Left ventricle myocardium inferior (tissue), 1 donor: ENCODE measurements at regions not wholly inside any gene's neighbourhood (a gene's known extent, or its start where the extent isn't known, plus 50 kb on each side); places are given as distances from the start of the nearest gene placed in this dataset.

Experiments used
- DNase-seq: peaks from one replicate; pipeline ENCODE4 v3.0.0-alpha.2; 2020
- H3K27ac ChIP-seq: fragments of 200-600 bp; replicated peaks from 2 replicates; pipeline ENCODE4 v1.8.0; 2021
- H3K27me3 ChIP-seq: fragments of 200-600 bp; 2 replicates; pipeline ENCODE4 v1.8.0; 2021; ENCODE audit warnings: low read depth
- H3K36me3 ChIP-seq: fragments of 200-600 bp; 2 replicates; pipeline ENCODE4 v1.8.0; 2021
- H3K4me1 ChIP-seq: fragments of 200-600 bp; 2 replicates; pipeline ENCODE4 v1.8.0; 2021
- H3K4me3 ChIP-seq: fragments of 200-600 bp; 2 replicates; pipeline ENCODE4 v1.8.0; 2021; ENCODE audit warnings: mild to moderate bottlenecking, moderate library complexity
- H3K9me3 ChIP-seq: fragments of 200-600 bp; replicated peaks from 2 replicates; pipeline ENCODE4 v1.8.0; 2021
- CTCF ChIP-seq: fragments of 200-600 bp; IDR thresholded peaks from 2 replicates; pipeline ENCODE4 v1.8.0; 2021; ENCODE audit warnings: antibody characterized with exemption, mild to moderate bottlenecking, borderline replicate concordance
- intact Hi-C: fragments of 100-400 bp; cut with micrococcal nuclease; formaldehyde crosslinking; loops from one replicate; pipeline ENCODE4 v1.11.0; 2022
- donor health status: DM: no; HTN: yes; CAD: no; lungs with severe emphysema.

DNA sequence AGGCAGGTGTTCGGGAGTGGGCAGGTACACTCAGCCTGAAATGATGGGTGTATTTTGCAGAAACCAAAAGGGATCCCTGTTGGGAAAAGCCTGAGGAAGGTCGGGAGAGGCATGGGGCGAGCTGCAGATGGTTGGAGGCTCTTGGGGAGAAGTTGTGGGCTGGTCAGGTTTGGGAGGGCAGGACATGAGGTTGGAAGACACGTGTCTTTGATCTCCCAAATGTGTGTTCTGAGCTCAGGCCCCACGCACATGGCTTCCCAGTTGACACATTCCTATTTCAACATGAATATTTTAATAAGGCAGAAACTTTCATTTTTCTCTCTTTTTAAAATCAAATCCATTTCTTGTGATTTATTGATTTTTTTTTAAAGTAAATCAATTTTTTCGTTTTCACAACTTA, 1003.3 kb downstream of the TBC1D22A start:
- peaks cover 1% of the 10 kb centered on the region for H3K9me3 ChIP-seq
- no peak for DNase-seq
- peaks cover 73% of the 10 kb centered on the region for H3K27me3 ChIP-seq
- no peak overlapping the region for H3K4me3 ChIP-seq
- H3K36me3 ChIP-seq, result no peaks in the 10 kb centered on the region
- intact Hi-C loops, result no loop called here
- no peak overlapping the region for H3K27ac ChIP-seq
- no peaks in the 10 kb centered on the region for H3K4me1 ChIP-seq
- no peak for TF ChIP-seq CTCF

DNA sequence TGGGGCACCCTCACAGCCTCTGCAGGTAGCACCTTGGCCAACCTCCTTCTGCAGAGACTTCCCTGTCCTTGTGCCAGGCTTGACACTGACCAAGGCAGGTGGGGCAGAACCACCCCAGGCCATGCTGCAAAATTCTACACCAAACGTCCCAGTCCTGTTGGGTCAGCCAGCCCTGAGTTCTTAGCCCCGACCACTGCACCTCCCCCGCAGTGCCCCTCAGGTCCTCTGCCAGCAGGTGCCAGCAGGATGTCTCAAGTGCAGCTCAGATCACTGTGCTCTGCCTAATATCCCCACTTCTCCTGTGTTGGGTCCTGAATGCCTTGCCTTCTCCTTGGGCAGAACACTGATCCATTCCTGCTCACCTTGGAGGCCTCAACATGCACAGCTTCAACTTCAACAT, 999.7 kb downstream of the TBC1D22A start:
- intact Hi-C loops, result no loop called here

DNA sequence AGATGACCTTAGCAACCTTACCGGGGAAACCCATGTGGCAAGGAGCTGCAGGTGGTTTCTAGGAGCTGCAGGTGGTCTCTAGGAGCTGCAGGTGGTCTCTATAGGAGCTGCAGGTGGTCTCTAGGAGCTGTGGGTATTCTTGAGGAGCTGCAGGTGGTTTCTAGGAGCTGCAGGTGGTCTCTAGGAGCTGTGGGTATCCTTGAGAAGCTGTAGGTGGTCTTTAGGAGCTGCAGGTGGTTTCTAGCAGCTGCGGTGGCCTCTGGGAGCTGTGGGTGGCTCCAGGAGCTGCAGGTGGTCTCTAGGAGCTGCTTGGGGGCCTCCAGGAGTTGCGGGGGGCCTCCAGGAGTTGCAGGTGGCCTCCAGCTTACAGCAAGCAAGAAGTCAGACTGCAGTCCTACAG, 997.5 kb downstream of the TBC1D22A start:
- TF ChIP-seq CTCF, result no peak
- no peaks in the 10 kb centered on the region for H3K4me1 ChIP-seq
- DNase-seq, result no peak

More for the DNA sequence above, 999.7 kb downstream of the TBC1D22A start:
- H3K4me1 ChIP-seq, result no peaks in the 10 kb centered on the region
- peaks cover 68% of the 10 kb centered on the region for H3K27me3 ChIP-seq
- H3K36me3 ChIP-seq, result no peaks in the 10 kb centered on the region
- DNase-seq, result no peak
- H3K4me3 ChIP-seq, result no peak overlapping the region
- TF ChIP-seq CTCF, result no peak
- H3K9me3 ChIP-seq, result peaks cover 4% of the 10 kb centered on the region
- H3K27ac ChIP-seq, result no peak overlapping the region

GRCh38 chr22:47757741-47758140, 995.3 kb downstream of the TBC1D22A start:
- intact Hi-C loops, result no loop called here
- peaks cover 12% of the 10 kb centered on the region for H3K9me3 ChIP-seq
- no peak overlapping the region for H3K27ac ChIP-seq
- TF ChIP-seq CTCF, result no peak
- no peak overlapping the region for H3K4me3 ChIP-seq
- no peaks in the 10 kb centered on the region for H3K36me3 ChIP-seq
- no peaks in the 10 kb centered on the region for H3K4me1 ChIP-seq
- H3K27me3 ChIP-seq, result peaks cover 33% of the 10 kb centered on the region
- no peak for DNase-seq

More for the DNA sequence above, 997.5 kb downstream of the TBC1D22A start:
- no peaks in the 10 kb centered on the region for H3K36me3 ChIP-seq
- peaks cover 12% of the 10 kb centered on the region for H3K9me3 ChIP-seq
- H3K27me3 ChIP-seq, result peaks cover 46% of the 10 kb centered on the region
- H3K4me3 ChIP-seq, result no peak overlapping the region
- intact Hi-C loops, result no loop called here
- H3K27ac ChIP-seq, result no peak overlapping the region

- no peak for DNase-seq
- Histone ChIP-seq H3K4me3 (no peak overlapping the region), H3K27me3 (peaks cover 79% of the 10 kb centered on the region), H3K27ac (no peak overlapping the region), H3K36me3 (no peaks in the 10 kb centered on the region), H3K9me3 (no peaks in the 10 kb centered on the region), H3K4me1 (no peaks in the 10 kb centered on the region)
- intact Hi-C loops, result no loop called here
- no peak for TF ChIP-seq CTCF
These were observed 987.6 kb downstream of the TBC1D22A start for GRCh38 chr22:47750086-47750485.

DNA sequence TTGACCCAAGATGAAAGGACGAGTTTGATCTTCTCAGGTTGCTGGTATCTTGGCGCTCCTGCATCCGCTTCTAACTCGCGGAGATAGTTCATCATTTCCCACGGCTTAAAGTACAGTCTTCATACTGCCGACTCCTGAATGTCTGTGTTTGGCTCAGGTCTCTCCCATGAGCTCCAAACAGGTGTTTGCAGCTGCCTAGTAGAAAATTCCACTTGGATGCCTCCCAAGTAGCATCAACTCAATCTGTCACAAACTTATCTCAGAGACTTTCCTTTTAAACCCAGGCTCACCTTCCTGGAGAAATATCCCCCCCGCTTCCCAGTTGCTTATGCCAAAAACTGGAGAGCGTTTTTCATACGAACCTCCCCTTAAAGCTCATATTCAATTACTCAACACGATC, 986.5 kb downstream of the TBC1D22A start:
- H3K4me1 ChIP-seq, result no peaks in the 10 kb centered on the region
- intact Hi-C loops, result no loop called here
- TF ChIP-seq CTCF, result no peak
- no peaks in the 10 kb centered on the region for H3K9me3 ChIP-seq
- no peaks in the 10 kb centered on the region for H3K36me3 ChIP-seq
- no peak overlapping the region for H3K4me3 ChIP-seq
- no peak for DNase-seq
- H3K27ac ChIP-seq, result no peak overlapping the region
- peaks cover 78% of the 10 kb centered on the region for H3K27me3 ChIP-seq
